Chondrocyte (in vitro differentiated cells): ENCODE measurements at regions not wholly inside any gene's neighbourhood (a gene's known extent, or its start where the extent isn't known, plus 50 kb on each side); places are given as distances from the start of the nearest gene placed in this dataset.

Experiments used
- DNase-seq: peaks from one replicate; pipeline ENCODE4 v3.0.0; 2021; ENCODE audit warnings: mixed read lengths, low spot score
- H3K27ac Mint-ChIP-seq: one replicate; pipeline ENCODE4 v1.8.0; 2021; ENCODE audit warnings: mild to moderate bottlenecking, moderate library complexity, mixed read lengths; ENCODE audit not compliant: unreplicated experiment
- H3K27me3 Mint-ChIP-seq: 2 replicates; pipeline ENCODE4 v1.8.0; 2021; ENCODE audit warnings: low read depth, mixed read lengths
- H3K36me3 Mint-ChIP-seq: 2 replicates; pipeline ENCODE4 v1.8.0; 2021; ENCODE audit warnings: low read depth, mixed read lengths
- H3K4me1 Mint-ChIP-seq: 2 replicates; pipeline ENCODE4 v1.8.0; 2021; ENCODE audit warnings: low read depth, mild to moderate bottlenecking, mixed read lengths
- H3K4me3 Mint-ChIP-seq: one replicate; pipeline ENCODE4 v1.8.0; 2021; ENCODE audit warnings: mild to moderate bottlenecking, moderate library complexity, mixed read lengths; ENCODE audit not compliant: unreplicated experiment
- H3K9me3 Mint-ChIP-seq: 2 replicates; pipeline ENCODE4 v1.8.0; 2021; ENCODE audit warnings: low read depth, mixed read lengths
- CTCF ChIP-seq: fragments of 200-600 bp; sonication (generic); IDR thresholded peaks from 2 replicates; pipeline ENCODE4 v1.5.0; 2021; ENCODE audit warnings: antibody characterized with exemption, mild to moderate bottlenecking, moderate library complexity

GRCh38 chr2:220994846-220995245 lies 577.3 kb downstream of the EPHA4 start:
- Mint-ChIP-seq H3K9me3 (no peaks in the 10 kb centered on the region), H3K36me3 (no peaks in the 10 kb centered on the region)
- no peak for DNase-seq

GRCh38 chr2:220995581-220995980 lies 576.5 kb downstream of the EPHA4 start:
- Mint-ChIP-seq H3K4me3 (no peak overlapping the region), H3K27me3 (no peaks in the 10 kb centered on the region), H3K27ac (no peak overlapping the region), H3K4me1 (peaks cover 22% of the 10 kb centered on the region), H3K9me3 (no peaks in the 10 kb centered on the region), H3K36me3 (no peaks in the 10 kb centered on the region)
- no peak for TF ChIP-seq CTCF
- DNase-seq: no peak

More at GRCh38 chr2:220994846-220995245, 577.3 kb downstream of the EPHA4 start:
- TF ChIP-seq CTCF: no peak
- Mint-ChIP-seq H3K4me1 (peaks cover 22% of the 10 kb centered on the region), H3K4me3 (no peak overlapping the region), H3K27me3 (no peaks in the 10 kb centered on the region), H3K27ac (no peak overlapping the region)

GRCh38 chr2:220998156-220998555 lies 573.9 kb downstream of the EPHA4 start:
- Mint-ChIP-seq H3K36me3 (no peaks in the 10 kb centered on the region), H3K27ac (no peak overlapping the region), H3K4me3 (no peak overlapping the region), H3K9me3 (no peaks in the 10 kb centered on the region), H3K4me1 (peaks cover 22% of the 10 kb centered on the region), H3K27me3 (no peaks in the 10 kb centered on the region)
- no peak for TF ChIP-seq CTCF
- DNase-seq: no peak

GRCh38 chr2:220999356-220999755 lies 572.7 kb downstream of the EPHA4 start:
- Mint-ChIP-seq H3K27me3 (no peaks in the 10 kb centered on the region), H3K36me3 (no peaks in the 10 kb centered on the region), H3K4me1 (peaks cover 22% of the 10 kb centered on the region), H3K9me3 (no peaks in the 10 kb centered on the region), H3K27ac (no peak overlapping the region), H3K4me3 (no peak overlapping the region)
- no peak for TF ChIP-seq CTCF
- DNase-seq: no peak

GRCh38 chr2:221001381-221001801 lies 570.7 kb downstream of the EPHA4 start:
- Mint-ChIP-seq H3K4me1 (peaks cover 10% of the 10 kb centered on the region), H3K9me3 (no peaks in the 10 kb centered on the region), H3K4me3 (no peak overlapping the region), H3K27ac (no peak overlapping the region), H3K36me3 (no peaks in the 10 kb centered on the region), H3K27me3 (no peaks in the 10 kb centered on the region)
- DNase-seq: no peak
- TF ChIP-seq CTCF: no peak
